ENCODE measurements at regions not wholly inside any gene's neighbourhood (a gene's known extent, or its start where the extent isn't known, plus 50 kb on each side); places are given as distances from the start of the nearest gene placed in this dataset.

DNA sequence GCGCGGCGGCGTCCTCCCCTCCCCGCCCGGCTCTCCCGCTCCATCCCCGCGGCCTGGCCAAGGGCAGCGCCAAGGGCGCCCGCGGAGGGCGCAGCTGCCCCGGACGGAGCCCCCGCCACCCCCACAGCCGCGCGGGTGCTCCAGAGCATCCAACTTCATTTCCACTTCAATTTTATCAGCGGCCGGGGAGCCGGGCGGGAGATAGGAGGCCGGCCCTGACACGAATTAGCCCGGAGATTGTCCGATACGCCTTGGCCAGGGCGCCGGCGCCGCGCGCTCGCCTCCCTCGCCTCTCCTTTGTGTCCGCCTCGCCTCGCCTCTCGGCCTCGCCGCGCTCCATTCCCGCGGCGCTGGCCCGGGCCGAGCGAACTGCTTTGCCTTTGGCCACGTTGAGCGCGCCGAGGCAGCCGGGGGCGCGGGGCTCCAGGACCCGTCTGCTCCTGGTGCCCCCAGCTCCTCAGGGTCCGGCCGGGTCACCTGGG, 129.1 kb upstream of the LHX1 start:
- Histone ChIP-seq H3K4me3 (no peak overlapping the region), H3K27me3 (peaks cover 93% of the 10 kb centered on the region), H3K9me3 (no peaks in the 10 kb centered on the region), H3K27ac (no peak overlapping the region), H3K4me1 (peaks cover 8% of the 10 kb centered on the region), H3K36me3 (no peaks in the 10 kb centered on the region)
- 0% methylated on average over 10 of the region's 60 CpGs for WGBS
- TF ChIP-seq POLR2A (IDR thresholded peaks at IDR 0.05) (no peak), CTCF (IDR thresholded peaks at IDR 0.05) (no peak), EP300 (IDR thresholded peaks at IDR 0.05) (no peak), POLR2AphosphoS5 (IDR thresholded peaks at IDR 0.05) (no peak)
- DNase-seq (ENCODE audit: low spot score in 2 of 2) = no peak

GRCh38 chr17:36812762-36813161, 124.5 kb upstream of the LHX1 start:
- WGBS = 2% methylated on average over 9 of the region's 9 CpGs
- H3K4me3 ChIP-seq = no peak overlapping the region
- TF ChIP-seq POLR2AphosphoS5 (IDR thresholded peaks at IDR 0.05) = no peak
- no peak for TF ChIP-seq POLR2A (IDR thresholded peaks at IDR 0.05)
- TF ChIP-seq CTCF (IDR thresholded peaks at IDR 0.05) = no peak
- no peak for TF ChIP-seq EP300 (IDR thresholded peaks at IDR 0.05)
- H3K4me1 ChIP-seq = peaks cover 8% of the 10 kb centered on the region
- H3K27ac ChIP-seq = no peak overlapping the region
- DNase-seq (ENCODE audit: low spot score in 2 of 2) = no peak
- H3K27me3 ChIP-seq = peaks cover 100% of the 10 kb centered on the region
- no peaks in the 10 kb centered on the region for H3K9me3 ChIP-seq
- H3K36me3 ChIP-seq = no peaks in the 10 kb centered on the region

DNA sequence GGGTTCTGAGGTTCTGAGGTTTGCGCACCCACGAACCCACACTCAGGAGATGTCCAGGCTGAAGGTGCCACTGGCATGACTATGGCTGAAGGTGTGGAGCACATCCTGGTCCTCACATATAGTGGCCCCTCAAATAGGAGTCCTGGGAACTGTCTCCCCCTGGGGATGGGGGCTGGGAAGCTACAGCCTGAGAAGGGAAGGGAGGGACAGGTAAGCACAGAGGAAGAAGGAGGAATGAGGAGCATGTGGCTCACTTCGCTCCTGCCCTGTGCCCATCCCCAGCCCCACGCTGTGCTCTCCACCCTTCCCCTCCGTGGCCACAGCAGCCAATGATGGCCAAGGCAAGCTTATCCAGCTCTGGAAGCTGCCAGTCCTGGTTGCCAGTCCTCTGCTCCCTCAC, 123.9 kb upstream of the LHX1 start:
- H3K4me3 ChIP-seq = no peak overlapping the region
- 49% methylated on average over 5 of the region's 5 CpGs for WGBS
- peaks cover 100% of the 10 kb centered on the region for H3K27me3 ChIP-seq

GRCh38 chr17:36813957-36814563, 123.2 kb upstream of the LHX1 start:
- TF ChIP-seq EP300 (IDR thresholded peaks at IDR 0.05) (no peak), POLR2A (IDR thresholded peaks at IDR 0.05) (no peak), POLR2AphosphoS5 (IDR thresholded peaks at IDR 0.05) (no peak), CTCF (IDR thresholded peaks at IDR 0.05) (no peak)
- 51% methylated on average over 18 of the region's 18 CpGs for WGBS
- H3K9me3 ChIP-seq = no peaks in the 10 kb centered on the region
- H3K36me3 ChIP-seq = no peaks in the 10 kb centered on the region
- H3K4me3 ChIP-seq = no peak overlapping the region
- H3K27ac ChIP-seq = no peak overlapping the region
- H3K27me3 ChIP-seq = peaks cover 99% of the 10 kb centered on the region
- H3K4me1 ChIP-seq = no peaks in the 10 kb centered on the region
- DNase-seq (ENCODE audit: low spot score in 2 of 2) = no peak

More for the DNA sequence above, 123.9 kb upstream of the LHX1 start:
- TF ChIP-seq POLR2AphosphoS5 (IDR thresholded peaks at IDR 0.05) (no peak), CTCF (IDR thresholded peaks at IDR 0.05) (no peak), POLR2A (IDR thresholded peaks at IDR 0.05) (no peak)
- Histone ChIP-seq H3K9me3 (no peaks in the 10 kb centered on the region), H3K36me3 (no peaks in the 10 kb centered on the region), H3K4me1 (peaks cover 3% of the 10 kb centered on the region), H3K27ac (no peak overlapping the region)
- no peak for DNase-seq (ENCODE audit: low spot score in 2 of 2)

- no peaks in the 10 kb centered on the region for H3K36me3 ChIP-seq
- TF ChIP-seq POLR2A (IDR thresholded peaks at IDR 0.05) (no peak), CTCF (IDR thresholded peaks at IDR 0.05) (no peak), EP300 (IDR thresholded peaks at IDR 0.05) (no peak), POLR2AphosphoS5 (IDR thresholded peaks at IDR 0.05) (no peak)
- H3K27ac ChIP-seq = no peak overlapping the region
- H3K9me3 ChIP-seq = no peaks in the 10 kb centered on the region
- no peak overlapping the region for H3K4me3 ChIP-seq
- WGBS = 69% methylated on average over 5 of the region's 7 CpGs
- H3K4me1 ChIP-seq = no peaks in the 10 kb centered on the region
- peaks cover 91% of the 10 kb centered on the region for H3K27me3 ChIP-seq
- DNase-seq (ENCODE audit: low spot score in 2 of 2) = no peak
Observed at GRCh38 chr17:36814958-36815357, 122.3 kb upstream of the LHX1 start.

Measured in suprapubic skin (tissue), 4 donors.